IMR-90 (cell line): ENCODE measurements at regions not wholly inside any gene's neighbourhood (a gene's known extent, or its start where the extent isn't known, plus 50 kb on each side); places are given as distances from the start of the nearest gene placed in this dataset.

Source experiments
- ATAC-seq: fragments of 200-7000 bp; cut with Tn5 transposase; 2 replicates; pipeline ENCODE4 v1.9.1; 2020; ENCODE audit warnings: low read depth, mild to moderate bottlenecking, moderate library complexity
- BruUV-seq: library from RNA; stranded (reverse); fragments of 400-500 nt; replicated peaks from 2 replicates; lab custom pipeline; 2021; lab: Mats Ljungman, UMichigan
- CTCF ChIA-PET: fragments of 300-600 bp; formaldehyde crosslinking; extraction: SDS; loops from one replicate; lab custom pipeline; 2021; ENCODE audit warnings: antibody characterized with exemption; lab: Yijun Ruan, JAX
- POLR2A ChIA-PET: fragments of 300-600 bp; sonication (Branson Sonifier 250); formaldehyde crosslinking; loops from one replicate; lab custom pipeline; 2022; ENCODE audit warnings: antibody characterized with exemption; ENCODE audit not compliant: unreplicated experiment; lab: Charles Lee
- DNase-seq: peaks from one replicate; pipeline ENCODE4 v3.0.0; 2013
- H2AFZ ChIP-seq: replicated peaks from 2 replicates; pipeline ENCODE3; 2013; ENCODE audit warnings: low read length, mild to moderate bottlenecking; ENCODE audit not compliant: poor library complexity
- H2AK5ac ChIP-seq: 2 replicates; pipeline ENCODE4 v1.6.1; 2013; ENCODE audit warnings: low read depth, low read length, inconsistent platforms
- H2AK9ac ChIP-seq: replicated peaks from 2 replicates; pipeline ENCODE3; 2013; ENCODE audit warnings: mild to moderate bottlenecking, low read depth, low read length, moderate library complexity; ENCODE audit not compliant: poor library complexity
- H2BK120ac ChIP-seq: 2 replicates; pipeline ENCODE4 v1.6.1; 2013; ENCODE audit warnings: low read depth, low read length, inconsistent platforms
- H2BK15ac ChIP-seq: 3 replicates; pipeline ENCODE4 v1.6.1; 2013; ENCODE audit warnings: low read depth, low read length, inconsistent platforms
- H2BK20ac ChIP-seq: 2 replicates; pipeline ENCODE4 v1.6.1; 2013; ENCODE audit warnings: low read depth, mild to moderate bottlenecking, inconsistent platforms, low read length, moderate library complexity
- H2BK5ac ChIP-seq: 2 replicates; pipeline ENCODE4 v1.6.1; 2013; ENCODE audit warnings: mild to moderate bottlenecking, low read depth, low read length, inconsistent platforms; ENCODE audit not compliant: poor library complexity, severe bottlenecking
- H3K14ac ChIP-seq: replicated peaks from 2 replicates; pipeline ENCODE4 v1.6.1; 2013; ENCODE audit warnings: low read depth, low read length, inconsistent platforms
- H3K18ac ChIP-seq: 2 replicates; pipeline ENCODE4 v1.6.1; 2013; ENCODE audit warnings: low read depth, low read length, control low read depth
- H3K23ac ChIP-seq: 2 replicates; pipeline ENCODE4 v1.6.1; 2013; ENCODE audit warnings: low read depth, low read length, inconsistent platforms
- H3K27ac ChIP-seq: 2 replicates; pipeline ENCODE4 v1.5.1; 2013; ENCODE audit warnings: mild to moderate bottlenecking, control low read depth, low read length; ENCODE audit not compliant: insufficient read depth
- H3K27me3 ChIP-seq: 2 replicates; pipeline ENCODE4 v1.6.1; 2013; ENCODE audit warnings: low read length; ENCODE audit not compliant: control insufficient read depth, insufficient read depth
- H3K36me3 ChIP-seq: 2 replicates; pipeline ENCODE4 v1.6.1; 2013; ENCODE audit warnings: low read length, mixed read lengths; ENCODE audit not compliant: control insufficient read depth, insufficient read depth
- H3K4ac ChIP-seq: 2 replicates; pipeline ENCODE4 v1.6.1; 2013; ENCODE audit warnings: low read depth, low read length, inconsistent platforms
- H3K4me1 ChIP-seq: 2 replicates; pipeline ENCODE4 v1.6.1; 2013; ENCODE audit warnings: low read length, mixed read lengths; ENCODE audit not compliant: control insufficient read depth, insufficient read depth
- H3K4me2 ChIP-seq: 2 replicates; pipeline ENCODE4 v1.6.1; 2013; ENCODE audit warnings: low read depth, mild to moderate bottlenecking, control low read depth, low read length, moderate library complexity
- H3K4me3 ChIP-seq: 2 replicates; pipeline ENCODE4 v1.5.1; 2013; ENCODE audit warnings: low read depth, mild to moderate bottlenecking, control low read depth, low read length, moderate library complexity; ENCODE audit not compliant: insufficient read depth
- H3K56ac ChIP-seq: 2 replicates; pipeline ENCODE4 v1.6.1; 2013; ENCODE audit warnings: low read length, inconsistent platforms; ENCODE audit not compliant: insufficient read depth; ENCODE audit errors: extremely low read depth
- H3K79me1 ChIP-seq, 2 experiments: 2 replicates each; pipeline ENCODE4 v1.6.1; 2013; ENCODE audit warnings: low read length in 2 of 2, inconsistent platforms in 1 of 2, low read depth in 1 of 2
- H3K9ac ChIP-seq: 2 replicates; pipeline ENCODE4 v1.6.1; 2013; ENCODE audit warnings: low read depth, low read length, control low read depth
- H3K9me1 ChIP-seq: 2 replicates; pipeline ENCODE4 v1.6.1; 2013; ENCODE audit warnings: low read length, inconsistent platforms; ENCODE audit not compliant: insufficient read depth
- H3K9me3 ChIP-seq: 2 replicates; pipeline ENCODE4 v1.6.1; 2013; ENCODE audit warnings: low read length; ENCODE audit not compliant: control insufficient read depth, insufficient read depth
- H4K20me1 ChIP-seq: 2 replicates; pipeline ENCODE4 v1.6.1; 2013; ENCODE audit warnings: low read length, inconsistent platforms; ENCODE audit not compliant: insufficient read depth
- H4K5ac ChIP-seq: 2 replicates; pipeline ENCODE4 v1.6.1; 2013; ENCODE audit warnings: mild to moderate bottlenecking, low read depth, low read length, control low read depth
- H4K8ac ChIP-seq, 2 experiments: 2 replicates each; pipeline ENCODE4 v1.6.1; 2013; ENCODE audit warnings: low read depth in 2 of 2, low read length in 2 of 2, control low read depth in 1 of 2, inconsistent platforms in 1 of 2
- H4K91ac ChIP-seq: 2 replicates; pipeline ENCODE4 v1.6.1; 2013; ENCODE audit warnings: low read depth, low read length, inconsistent platforms; ENCODE audit not compliant: insufficient read depth
- CHD1 ChIP-seq: IDR thresholded peaks from 2 replicates; pipeline ENCODE4 v1.6.1; 2012; ENCODE audit warnings: low read depth, low read length, improper control_type of control experiment
- FOS ChIP-seq: fragments of 150-350 bp; IDR thresholded peaks from 2 replicates; pipeline ENCODE4 v1.6.1; 2016; ENCODE audit warnings: low read depth, low read length
- MXI1 ChIP-seq: IDR thresholded peaks from 2 replicates; pipeline ENCODE4 v1.6.1; 2012; ENCODE audit warnings: low read depth, mild to moderate bottlenecking, low read length, moderate library complexity, borderline replicate concordance
- POLR2A ChIP-seq: IDR thresholded peaks from 2 replicates; pipeline ENCODE4 v1.6.1; 2012; ENCODE audit warnings: mild to moderate bottlenecking, low read depth, low read length
- SMC3 ChIP-seq: fragments of 150-350 bp; IDR thresholded peaks from 2 replicates; pipeline ENCODE4 v1.6.1; 2016; ENCODE audit warnings: low read depth, mild to moderate bottlenecking, antibody characterized with exemption, low read length, moderate library complexity
- WGBS, 2 experiments: methylation state at CpG; one replicate each; pipeline versions ENCODE4 v1.1.5 to v1.1.7; 2013; ENCODE audit warnings: missing lambda C conversion rate in 2 of 2; ENCODE audit not compliant: insufficient read length in 1 of 2; ENCODE audit errors: extremely low coverage in 2 of 2; 5-methylcytosine and 5-hydroxymethylcytosine counted together
- dilution Hi-C: fragments of 300-500 bp; cut with HindIII; formaldehyde crosslinking; loops from one replicate; pipeline ENCODE4 v1.14.3; 2018; ENCODE audit warnings: low sequenced_read_pairs; ENCODE audit not compliant: unreplicated experiment
- in situ Hi-C: fragments of 300-500 bp; cut with MboI; formaldehyde crosslinking; loops from 3 replicates; pipeline ENCODE4 v1.14.3; 2019; ENCODE audit warnings: low sequenced_read_pairs, inconsistent platforms, mixed read lengths
- intact Hi-C: fragments of 100-400 bp; cut with micrococcal nuclease; formaldehyde crosslinking; loops from 2 replicates; pipeline ENCODE4 v1.10.0; 2022
- TF ChIP-seq, protein P1 (sequence below): fragments of 150-350 bp; IDR thresholded peaks from 2 replicates; pipeline ENCODE4 v1.6.1; 2017; ENCODE audit warnings: mild to moderate bottlenecking, antibody characterized with exemption, low read length, low read depth

DNA sequence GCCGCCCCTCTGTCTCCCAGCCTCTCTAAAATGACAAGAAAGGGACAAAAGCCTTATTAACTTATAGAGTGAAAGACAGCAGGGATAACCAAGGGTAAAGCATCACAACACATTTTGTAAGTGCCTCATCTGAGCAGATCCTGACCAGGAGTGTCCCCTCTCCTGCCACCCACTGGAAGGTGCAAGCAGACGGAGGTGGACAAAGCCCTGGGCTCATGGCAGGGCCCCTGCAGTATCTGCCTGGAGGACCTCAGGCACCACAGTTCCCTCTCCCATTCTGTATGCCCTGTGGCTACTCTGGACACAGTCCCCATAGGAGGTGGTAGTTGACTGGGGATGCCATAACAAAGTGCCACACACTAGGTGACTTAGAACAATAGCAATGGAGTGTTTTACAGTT, 319.8 kb downstream of the GADD45G start:
- H3K4me3 ChIP-seq, result no peak overlapping the region
- CTCF ChIA-PET, result no interaction called here
- no peak overlapping the region for H2AK9ac ChIP-seq
- H2BK15ac ChIP-seq, result no peak overlapping the region
- H3K36me3 ChIP-seq, result no peaks in the 10 kb centered on the region
- in situ Hi-C loops (no loop called here), dilution Hi-C loops (no loop called here), intact Hi-C loops (no loop called here)
- no peak overlapping the region for H2BK20ac ChIP-seq
- H3K4ac ChIP-seq, result no peak overlapping the region
- no peaks in the 10 kb centered on the region for H3K79me1 ChIP-seq
- no peak overlapping the region for H4K8ac ChIP-seq
- no peak overlapping the region for H2BK120ac ChIP-seq
- H3K27me3 ChIP-seq, result peaks cover 4% of the 10 kb centered on the region; the same call in 1 of the 2 replicates
- no peak overlapping the region for H3K18ac ChIP-seq
- no peaks in the 10 kb centered on the region for H3K4me1 ChIP-seq
- no peak overlapping the region for H3K9ac ChIP-seq
- no peak overlapping the region for H2AFZ ChIP-seq
- BruUV-seq, result no TSS peak
- DNase-seq, result no peak
- H3K56ac ChIP-seq, result no peak overlapping the region
- no CpG with 5 or more reads among the region's 2 CpGs for WGBS, 2 experiments
- H3K27ac ChIP-seq, result no peak overlapping the region
- H2BK5ac ChIP-seq, result no peak overlapping the region
- no peak overlapping the region for H3K14ac ChIP-seq
- H4K5ac ChIP-seq, result no peak overlapping the region
- H3K9me3 ChIP-seq, result no peaks in the 10 kb centered on the region
- H3K9me1 ChIP-seq, result peaks cover 3% of the 10 kb centered on the region; the same call in 1 of the 2 replicates
- no peaks in the 10 kb centered on the region for H4K20me1 ChIP-seq
- POLR2A ChIA-PET, result no interaction called here
- H3K4me2 ChIP-seq, result no peak overlapping the region
- TF ChIP-seq, protein P1, sequence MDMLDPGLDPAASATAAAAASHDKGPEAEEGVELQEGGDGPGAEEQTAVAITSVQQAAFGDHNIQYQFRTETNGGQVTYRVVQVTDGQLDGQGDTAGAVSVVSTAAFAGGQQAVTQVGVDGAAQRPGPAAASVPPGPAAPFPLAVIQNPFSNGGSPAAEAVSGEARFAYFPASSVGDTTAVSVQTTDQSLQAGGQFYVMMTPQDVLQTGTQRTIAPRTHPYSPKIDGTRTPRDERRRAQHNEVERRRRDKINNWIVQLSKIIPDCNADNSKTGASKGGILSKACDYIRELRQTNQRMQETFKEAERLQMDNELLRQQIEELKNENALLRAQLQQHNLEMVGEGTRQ, result no peak
- TF ChIP-seq CHD1 (no peak), FOS (no peak), POLR2A (no peak), MXI1 (no peak), SMC3 (no peak)
- no peak overlapping the region for H3K23ac ChIP-seq
- no peak overlapping the region for H4K91ac ChIP-seq
- H2AK5ac ChIP-seq, result no peak overlapping the region
- ATAC-seq, result no peak
